Islet precursor cell (in vitro differentiated cells): ENCODE measurements at regions not wholly inside any gene's neighbourhood (a gene's known extent, or its start where the extent isn't known, plus 50 kb on each side); places are given as distances from the start of the nearest gene placed in this dataset.
"Not testable (repeated sequence)": the region's sequence is repeated elsewhere in the genome, so short reads cannot be mapped to it uniquely, and the experiment has no call there.

Source experiments
- DNase-seq: peaks from one replicate; pipeline ENCODE4 v3.0.0-alpha.2; 2018

DNA sequence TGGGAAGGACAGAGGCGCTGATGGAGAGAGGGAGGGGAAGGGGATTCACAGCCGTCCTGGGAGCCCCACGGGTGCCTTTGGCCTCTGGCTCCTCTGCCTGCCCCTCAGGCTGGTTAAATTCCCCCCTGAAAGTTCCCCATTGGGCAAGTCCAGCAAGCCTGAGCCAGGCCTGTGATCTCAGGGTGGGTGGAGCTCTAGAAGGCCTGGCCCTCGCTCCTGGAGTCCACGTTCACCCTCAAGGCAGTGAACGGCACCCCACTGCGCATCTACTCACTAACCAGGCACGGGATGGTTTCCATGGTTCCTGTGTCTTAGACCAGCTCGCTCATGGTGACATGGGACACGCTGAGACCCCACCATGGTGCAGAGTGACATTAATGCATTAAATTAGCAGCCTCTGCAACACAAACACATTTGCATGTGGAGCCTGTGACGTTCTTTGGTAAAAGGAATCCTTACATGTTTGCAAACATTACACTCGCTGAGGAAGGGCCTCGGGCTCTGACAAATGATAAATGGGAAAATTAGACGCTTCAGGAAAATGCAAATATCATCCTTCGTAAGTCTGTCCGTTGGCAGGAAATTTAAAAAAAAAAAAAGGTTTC, 452.7 kb downstream of the PREX1 start:
- DNase-seq, result no peak

GRCh38 chr20:48374031-48374907, 453.5 kb downstream of the PREX1 start:
- peak; percentile 75 for DNase-seq

DNA sequence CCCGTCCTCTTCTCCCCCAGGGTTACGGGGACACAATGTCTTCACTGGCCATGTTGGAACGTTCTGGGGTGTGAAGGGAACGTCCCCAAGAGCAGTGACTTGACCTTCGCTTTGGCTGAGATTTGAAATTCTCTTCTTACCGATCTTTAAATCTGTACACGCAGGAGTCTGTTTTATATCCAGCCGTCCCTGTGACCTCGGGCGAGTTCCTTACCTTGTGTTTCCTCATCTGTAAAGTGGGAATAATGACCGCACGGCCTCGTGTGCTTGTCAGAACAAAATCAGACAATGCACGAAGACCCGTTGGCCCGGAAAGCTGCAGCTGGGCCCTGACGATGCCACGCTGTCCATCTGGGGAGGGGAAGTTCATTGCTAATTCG, 454.3 kb downstream of the PREX1 start:
- DNase-seq, result no peak

DNA sequence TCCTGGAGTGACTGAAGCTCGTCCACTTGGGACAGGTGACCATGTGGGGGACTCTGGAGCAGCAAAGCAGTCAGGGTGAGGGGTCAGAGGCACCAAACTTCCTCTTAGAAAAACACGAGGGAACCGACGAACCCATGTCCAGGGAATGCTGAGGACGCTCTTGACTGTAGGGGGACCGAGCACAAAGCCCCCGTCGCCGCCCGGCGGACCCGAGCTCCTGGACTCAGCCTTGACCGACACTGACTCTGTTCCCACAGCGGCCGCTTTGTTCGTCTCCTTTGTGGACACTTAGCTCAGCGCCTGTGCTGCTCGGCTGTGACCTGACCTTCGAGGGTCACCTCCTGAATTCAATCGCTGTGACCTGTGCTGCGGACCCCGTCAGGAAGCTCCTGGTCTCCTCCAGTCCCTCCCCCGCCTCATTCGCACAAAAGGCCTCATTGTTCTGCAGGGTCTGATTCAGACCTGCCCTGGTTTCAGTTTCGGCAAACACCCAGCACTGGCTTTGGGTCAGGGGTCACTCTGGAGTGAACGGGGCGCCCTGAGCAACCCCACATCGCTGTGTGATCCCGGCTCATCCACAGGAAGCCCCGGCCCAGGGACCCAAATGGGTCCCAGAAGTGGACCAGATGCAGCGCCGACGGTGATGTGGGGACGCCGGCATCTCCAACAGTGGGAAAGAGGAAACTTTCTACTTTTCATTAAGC, 454.8 kb downstream of the PREX1 start:
- peak; percentile 77 for DNase-seq

DNA sequence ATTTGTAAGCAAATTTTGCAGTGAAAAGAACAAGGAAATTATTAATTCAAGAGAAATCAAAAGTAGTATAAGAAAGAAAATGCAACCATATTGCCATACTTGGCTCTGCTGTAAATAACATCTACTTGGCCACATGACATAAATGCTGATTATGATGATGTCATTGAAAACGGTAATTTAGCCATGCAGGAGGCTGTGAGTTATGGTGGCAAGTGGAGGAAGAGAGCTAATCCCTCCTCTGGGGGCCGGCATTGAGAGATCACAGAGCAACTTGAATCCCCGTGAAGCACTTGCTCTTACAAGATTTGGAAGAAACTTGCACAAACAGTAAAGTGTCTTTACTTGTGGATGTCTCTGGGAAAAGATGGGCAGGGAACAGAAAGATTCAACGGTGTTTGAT, 456.6 kb downstream of the PREX1 start:
- DNase-seq, result no peak

GRCh38 chr20:48368580-48369021, 459.2 kb downstream of the PREX1 start:
- DNase-seq, result not testable (repeated sequence)

DNA sequence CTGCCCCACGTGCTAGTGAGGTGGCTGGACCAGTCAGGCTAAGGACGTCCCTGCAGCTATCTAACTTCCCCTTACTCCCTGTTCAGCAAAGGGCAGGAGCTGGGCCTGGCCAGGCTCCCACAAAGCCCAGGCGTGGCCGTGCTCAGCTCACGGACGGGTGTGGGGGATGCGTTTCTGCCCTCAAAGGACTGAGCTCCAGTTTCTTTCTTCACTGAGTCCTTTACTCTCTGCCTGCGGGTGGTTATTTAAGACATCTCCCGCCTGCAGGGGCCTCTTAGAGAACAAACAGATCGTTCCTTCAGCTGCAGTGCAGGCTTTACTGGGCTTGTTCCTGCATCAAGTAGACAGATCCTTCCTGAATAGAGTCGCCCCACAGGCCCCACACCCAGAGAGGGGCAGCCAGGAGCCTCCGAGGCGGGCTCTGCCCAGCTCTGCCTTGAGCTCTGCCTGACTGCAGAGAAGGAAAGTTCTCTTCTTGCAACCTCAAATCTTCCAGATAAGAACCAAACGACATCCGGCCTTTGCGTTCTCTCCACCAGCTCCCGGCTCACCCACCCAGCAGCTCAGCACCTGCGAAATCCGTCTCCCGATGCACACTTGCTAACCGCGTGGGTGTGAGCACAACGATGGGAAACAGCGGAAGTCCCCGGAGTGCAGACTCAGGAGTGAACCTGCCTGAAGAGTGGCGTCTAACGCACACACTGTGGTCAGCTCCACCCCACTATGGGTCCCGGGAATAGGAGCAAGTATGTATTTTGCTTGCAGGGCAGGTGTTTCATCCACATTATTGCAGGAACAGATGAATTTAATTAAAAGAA, 460.0 kb downstream of the PREX1 start:
- DNase-seq, result not testable (repeated sequence)

GRCh38 chr20:48366230-48366629, 461.6 kb downstream of the PREX1 start:
- no peak for DNase-seq

- no peak for DNase-seq
Measured at GRCh38 chr20:48364688-48365421, 462.9 kb downstream of the PREX1 start.

GRCh38 chr20:48364055-48364454, 463.7 kb downstream of the PREX1 start:
- no peak for DNase-seq

GRCh38 chr20:48360342-48360975, 467.3 kb downstream of the PREX1 start:
- no peak for DNase-seq

DNA sequence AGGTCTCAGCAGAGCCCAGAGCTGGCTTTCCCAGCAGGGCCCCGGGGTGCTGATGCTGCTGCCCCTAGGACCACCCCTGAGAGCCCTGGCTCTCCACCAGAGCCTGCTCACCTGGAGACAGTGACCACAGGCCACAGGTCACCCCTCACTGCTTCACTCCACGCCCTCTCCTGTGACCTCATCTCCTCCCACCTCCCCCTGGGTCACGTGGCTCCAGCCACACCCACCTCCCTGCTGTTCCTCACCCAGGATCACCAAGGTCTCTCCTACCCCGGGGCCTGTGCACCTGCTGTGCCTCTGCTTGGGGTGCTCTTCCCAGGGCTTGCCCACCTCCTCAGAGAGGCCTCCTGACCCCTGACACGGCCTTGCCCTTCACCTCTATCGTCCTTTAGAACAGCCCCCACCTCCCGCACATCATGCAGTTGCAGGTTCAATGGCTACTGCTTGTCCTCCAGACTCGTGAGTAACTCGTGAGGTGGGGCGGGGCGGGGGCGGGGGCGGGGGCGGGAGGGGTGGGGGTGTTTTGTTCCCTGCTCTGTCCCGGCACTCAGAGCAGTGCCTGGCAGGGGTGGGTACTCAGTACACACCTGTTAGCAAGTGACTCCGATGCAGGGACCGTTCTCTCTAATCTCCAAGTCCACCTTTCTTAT, 468.0 kb downstream of the PREX1 start:
- no peak for DNase-seq

DNA sequence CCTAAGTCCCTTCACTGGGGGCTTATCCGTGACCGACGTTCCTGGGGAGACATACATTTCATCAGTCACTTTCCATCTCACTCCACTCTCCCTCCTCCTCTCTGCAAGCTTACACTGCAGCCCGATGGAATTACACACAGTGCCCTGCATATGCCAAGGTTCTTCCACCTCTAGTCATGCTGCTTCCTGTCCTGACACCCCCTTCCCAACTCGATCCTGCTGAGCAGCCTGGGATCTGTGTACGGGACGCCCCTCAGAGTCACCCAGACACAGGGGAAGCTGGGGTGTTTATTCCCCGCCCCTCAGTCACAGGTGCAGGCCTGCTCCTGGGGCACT, 468.8 kb downstream of the PREX1 start:
- not testable (repeated sequence) for DNase-seq

DNA sequence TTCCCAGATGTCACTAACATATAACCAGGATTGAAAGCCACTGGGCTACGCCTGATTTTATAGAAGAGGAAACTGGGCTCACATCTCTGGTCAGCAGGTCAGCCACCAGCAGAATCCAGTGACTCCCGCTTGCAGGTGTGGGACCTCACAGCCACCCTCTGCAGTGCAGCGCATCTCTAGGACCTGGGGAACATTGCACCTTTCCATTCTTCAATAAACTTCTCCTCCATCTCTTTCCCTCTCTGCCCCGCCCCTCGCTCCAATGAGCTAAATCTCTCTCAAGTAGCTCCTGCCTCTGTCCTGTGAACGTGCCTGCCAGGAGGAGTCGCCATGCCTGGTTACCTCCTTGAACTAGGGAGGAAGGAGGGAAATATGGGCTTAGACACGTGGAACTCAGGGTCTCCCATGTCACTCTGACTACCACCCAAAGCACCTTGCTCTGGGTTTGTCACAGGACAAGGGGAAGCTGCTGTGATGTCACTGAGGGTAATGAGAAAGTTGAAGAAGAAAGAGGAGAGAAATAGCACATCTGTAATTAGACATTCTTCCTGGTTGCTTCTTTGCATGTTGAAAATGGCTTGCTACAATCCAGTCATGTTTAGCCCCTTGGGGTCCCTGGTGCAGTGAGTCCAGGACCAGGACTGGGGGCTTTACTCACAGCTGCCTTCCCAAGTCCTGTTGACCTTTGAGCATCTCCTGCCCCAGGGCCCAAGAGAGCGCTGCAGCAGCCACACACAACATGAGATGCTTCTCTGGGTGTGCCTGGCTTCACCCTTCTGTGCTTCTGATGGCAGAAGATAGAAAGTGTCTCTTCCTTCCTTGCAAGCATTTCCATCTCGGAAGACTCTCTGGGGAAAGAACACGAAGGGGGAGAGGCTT, 469.4 kb downstream of the PREX1 start:
- no peak for DNase-seq

GRCh38 chr20:48357714-48358113, 470.1 kb downstream of the PREX1 start:
- DNase-seq, result no peak

GRCh38 chr20:48354903-48355302, 472.9 kb downstream of the PREX1 start:
- DNase-seq, result no peak

DNA sequence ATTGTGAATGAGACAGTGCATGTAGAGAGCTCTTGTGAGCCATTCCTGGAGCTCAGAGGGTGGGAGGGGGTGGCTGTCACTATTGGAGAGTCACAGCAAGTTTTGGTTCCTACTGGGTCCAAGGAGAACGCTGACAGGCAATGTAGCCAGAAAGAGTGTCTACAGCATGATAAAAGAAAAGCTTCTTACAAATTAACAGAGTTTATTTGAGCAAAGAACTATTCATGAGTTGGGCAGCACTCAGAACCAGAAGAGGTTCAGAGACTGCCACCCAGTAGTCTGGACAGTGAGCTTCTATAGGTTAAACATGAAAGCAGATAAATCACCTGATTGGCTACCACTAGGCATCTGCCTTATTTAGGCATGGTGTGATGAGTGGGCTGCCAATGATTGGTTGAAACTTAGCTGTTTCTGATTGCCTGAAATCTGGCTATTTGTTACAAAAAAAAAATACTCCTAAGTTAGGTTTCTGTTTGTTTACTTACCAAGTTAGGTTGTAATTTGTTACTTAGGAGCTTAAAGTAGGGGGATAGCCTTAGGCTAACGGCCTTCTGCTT, 473.4 kb downstream of the PREX1 start:
- DNase-seq, result no peak

GRCh38 chr20:48352628-48353027, 475.2 kb downstream of the PREX1 start:
- DNase-seq, result no peak

- no peak for DNase-seq
Measured at GRCh38 chr20:48352042-48352441, 475.8 kb downstream of the PREX1 start.
